ENCODE measurements at regions not wholly inside any gene's neighbourhood (a gene's known extent, or its start where the extent isn't known, plus 50 kb on each side); places are given as distances from the start of the nearest gene placed in this dataset.

GRCh38 chr14:101187816-101188570 lies 284.5 kb upstream of the RTL1 start:
- peaks cover 0 to 7% of the 10 kb centered on the region in 2 donors for H3K27me3 ChIP-seq
- DNase-seq (peak in 1 of 4 donors; percentile 12), ATAC-seq (no peak)
- H3K36me3 ChIP-seq = no peaks in the 10 kb centered on the region
- H3K9me3 ChIP-seq = no peaks in the 10 kb centered on the region
- no peaks in the 10 kb centered on the region for H3K4me1 ChIP-seq
- intact Hi-C loops (cut with DNase I) = no loop called here
- H3K27ac ChIP-seq = no peak overlapping the region
- no peak for TF ChIP-seq CTCF (IDR thresholded peaks at IDR 0.05)
- no peak overlapping the region for H3K4me3 ChIP-seq

- no peaks in the 10 kb centered on the region for H3K36me3 ChIP-seq
- intact Hi-C loops (cut with DNase I) = no loop called here
- no peak overlapping the region for H3K27ac ChIP-seq
- no peak overlapping the region for H3K4me3 ChIP-seq
- H3K9me3 ChIP-seq = no peaks in the 10 kb centered on the region
- ATAC-seq = no peak
- H3K4me1 ChIP-seq = no peaks in the 10 kb centered on the region
- peaks cover 0 to 7% of the 10 kb centered on the region in 2 donors for H3K27me3 ChIP-seq
- TF ChIP-seq CTCF (IDR thresholded peaks at IDR 0.05) = no peak
- DNase-seq = peak in 1 of 4 donors; percentile 17
Measured at GRCh38 chr14:101188571-101188915, 285.0 kb upstream of the RTL1 start.

- H3K27me3 ChIP-seq = peaks cover 0 to 9% of the 10 kb centered on the region in 2 donors
- H3K36me3 ChIP-seq = no peaks in the 10 kb centered on the region
- DNase-seq (no peak), ATAC-seq (no peak)
- no peaks in the 10 kb centered on the region for H3K9me3 ChIP-seq
- intact Hi-C loops (cut with DNase I) = no loop called here
- H3K27ac ChIP-seq = no peak overlapping the region
- H3K4me3 ChIP-seq = no peak overlapping the region
- no peak for TF ChIP-seq CTCF (IDR thresholded peaks at IDR 0.05)
- H3K4me1 ChIP-seq = no peaks in the 10 kb centered on the region
Measured at GRCh38 chr14:101189266-101189665, 285.7 kb upstream of the RTL1 start.

- Histone ChIP-seq H3K27me3 (peaks cover 0 to 14% of the 10 kb centered on the region in 2 donors), H3K9me3 (no peaks in the 10 kb centered on the region), H3K27ac (no peak overlapping the region), H3K4me1 (no peaks in the 10 kb centered on the region), H3K36me3 (no peaks in the 10 kb centered on the region), H3K4me3 (no peak overlapping the region)
- no peak for TF ChIP-seq CTCF (IDR thresholded peaks at IDR 0.05)
- no peak for ATAC-seq
- intact Hi-C loops (cut with DNase I) = loop anchor here in 1 of 2 donors (10.0 kb wide), 1 partner anchor 365 kb away; no protein-coding TSS in a partner anchor
- DNase-seq = no peak
Measured at GRCh38 chr14:101189962-101190560, 286.5 kb upstream of the RTL1 start.

DNA sequence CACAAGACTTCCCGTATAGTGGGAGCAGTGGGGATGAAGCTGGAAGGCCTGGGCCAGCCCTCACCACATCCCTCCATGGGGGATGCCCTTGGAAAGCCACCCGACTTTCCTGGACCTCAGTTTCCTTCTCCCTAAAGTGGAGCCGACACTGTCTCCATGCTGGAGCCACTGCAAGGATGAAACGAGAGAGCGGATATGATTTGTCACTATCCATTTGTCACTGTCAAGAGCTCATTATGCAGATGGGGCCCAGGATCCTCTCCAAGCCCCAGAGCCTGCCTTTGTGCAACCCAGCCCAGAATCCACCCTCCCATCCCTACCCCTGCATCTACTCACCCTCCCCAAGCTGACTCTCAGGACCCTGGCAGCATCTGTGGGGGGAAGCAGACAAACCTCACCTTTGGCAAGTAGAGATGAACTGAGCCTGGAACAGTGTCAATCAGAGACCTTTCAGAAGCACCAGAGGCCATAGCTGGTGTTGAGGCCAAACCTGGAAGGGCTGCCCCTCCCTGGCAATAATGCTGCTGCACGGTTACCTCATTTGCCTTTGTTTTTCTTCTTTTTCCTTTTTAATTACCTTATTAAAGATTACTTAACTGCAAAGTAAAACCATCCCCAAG lies 287.7 kb upstream of the RTL1 start:
- no peaks in the 10 kb centered on the region for H3K36me3 ChIP-seq
- no peak for ATAC-seq
- intact Hi-C loops (cut with DNase I) = loop anchor here in 1 of 2 donors (10.0 kb wide), 1 partner anchor 364 kb away; no protein-coding TSS in a partner anchor
- no peak for TF ChIP-seq CTCF (IDR thresholded peaks at IDR 0.05)
- H3K9me3 ChIP-seq = no peaks in the 10 kb centered on the region
- no peak overlapping the region for H3K27ac ChIP-seq
- H3K27me3 ChIP-seq = peaks cover 0 to 14% of the 10 kb centered on the region in 2 donors
- no peak for DNase-seq
- no peaks in the 10 kb centered on the region for H3K4me1 ChIP-seq
- no peak overlapping the region for H3K4me3 ChIP-seq

Measured in left lung (tissue), 4 donors.